ENCODE measurements at regions not wholly inside any gene's neighbourhood (a gene's known extent, or its start where the extent isn't known, plus 50 kb on each side); places are given as distances from the start of the nearest gene placed in this dataset.

- TF ChIP-seq CTCF (IDR thresholded peaks at IDR 0.05), result no peak
- TF ChIP-seq ATF3 (CRISPR knock-in tag; conservative IDR thresholded peaks at IDR 0.05), result no peak
- TF ChIP-seq TEAD4 (CRISPR knock-in tag; IDR thresholded peaks at IDR 0.05), result no peak
- no peak for TF ChIP-seq ZNF317 (CRISPR knock-in tag; IDR thresholded peaks at IDR 0.05; ENCODE audit: borderline replicate concordance, low read depth)
- TF ChIP-seq FOXJ3 (CRISPR knock-in tag; IDR thresholded peaks at IDR 0.05; ENCODE audit: borderline replicate concordance), result no peak
- no peak for TF ChIP-seq ZNF416 (CRISPR knock-in tag; IDR thresholded peaks at IDR 0.05)
- TF ChIP-seq USF2 (CRISPR knock-in tag; IDR thresholded peaks at IDR 0.05), result no peak
- TF ChIP-seq CBFB (CRISPR knock-in tag; IDR thresholded peaks at IDR 0.05; ENCODE audit: low read depth), result no peak
- TF ChIP-seq, protein P1, sequence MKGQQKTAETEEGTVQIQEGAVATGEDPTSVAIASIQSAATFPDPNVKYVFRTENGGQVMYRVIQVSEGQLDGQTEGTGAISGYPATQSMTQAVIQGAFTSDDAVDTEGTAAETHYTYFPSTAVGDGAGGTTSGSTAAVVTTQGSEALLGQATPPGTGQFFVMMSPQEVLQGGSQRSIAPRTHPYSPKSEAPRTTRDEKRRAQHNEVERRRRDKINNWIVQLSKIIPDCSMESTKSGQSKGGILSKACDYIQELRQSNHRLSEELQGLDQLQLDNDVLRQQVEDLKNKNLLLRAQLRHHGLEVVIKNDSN (CRISPR knock-in tag; IDR thresholded peaks at IDR 0.05), result no peak
Observed at GRCh38 chr2:129002751-129003150, 684.1 kb upstream of the HS6ST1 start.
